Heart right ventricle (tissue), 16 donors: ENCODE measurements at regions not wholly inside any gene's neighbourhood (a gene's known extent, or its start where the extent isn't known, plus 50 kb on each side); places are given as distances from the start of the nearest gene placed in this dataset.
"Not testable (repeated sequence)": the region's sequence is repeated elsewhere in the genome, so short reads cannot be mapped to it uniquely, and the experiment has no call there.

ENCODE experiments used
- ATAC-seq, 8 donors: fragments of 200-7000 bp; cut with Tn5 transposase; one replicate each; pipeline ENCODE4 v1.9.1; 2020; ENCODE audit warnings: mild to moderate bottlenecking in 8 of 8, moderate library complexity in 8 of 8, moderate number of reproducible peaks in 1 of 8
- DNase-seq, 2 donors: peaks; one replicate each; pipeline ENCODE4 v3.0.0-alpha.2; 2020
- H3K27ac ChIP-seq, 10 donors: fragments of 200-600 bp; sonication (generic) in 2 of 10; one replicate each; pipeline versions ENCODE4 v1.5.0 to v1.8.0; 2020 to 2022; ENCODE audit warnings: mild to moderate bottlenecking in 3 of 10
- H3K27me3 ChIP-seq, 7 donors: fragments of 200-600 bp; one replicate each; pipeline ENCODE4 v1.8.0; 2021 to 2022; ENCODE audit warnings: mild to moderate bottlenecking in 2 of 7
- H3K36me3 ChIP-seq, 9 donors: fragments of 200-600 bp; sonication (generic) in 1 of 9; one replicate each; pipeline versions ENCODE4 v1.5.0 to v1.8.0; 2020 to 2022; ENCODE audit warnings: mild to moderate bottlenecking in 2 of 9
- H3K4me1 ChIP-seq, 9 donors: fragments of 200-600 bp; sonication (generic) in 1 of 9; one replicate each; pipeline versions ENCODE4 v1.5.0 to v1.8.0; 2020 to 2022; ENCODE audit warnings: mild to moderate bottlenecking in 4 of 9
- H3K4me3 ChIP-seq, 10 donors: fragments of 200-600 bp; sonication (generic) in 2 of 10; one replicate each; pipeline versions ENCODE4 v1.5.0 to v1.8.0; 2020 to 2022; ENCODE audit warnings: mild to moderate bottlenecking in 7 of 10, moderate library complexity in 2 of 10
- H3K9me3 ChIP-seq, 11 donors: fragments of 200-600 bp in 10 of 11; sonication (generic) in 2 of 11; one replicate each; pipeline versions ENCODE4 v1.5.0 to v1.8.0; 2013 to 2022; ENCODE audit warnings: mild to moderate bottlenecking in 2 of 11, control low read depth in 1 of 11, moderate library complexity in 1 of 11
- CTCF ChIP-seq, 9 donors: fragments of 200-600 bp; sonication (generic) in 2 of 9; IDR thresholded peaks; one replicate each; pipeline versions ENCODE4 v1.5.0 to v1.8.0; 2021 to 2022; ENCODE audit warnings: antibody characterized with exemption in 9 of 9, mild to moderate bottlenecking in 5 of 9, moderate library complexity in 1 of 9
- WGBS, 2 donors: extraction: QIAGEN DNeasy Blood & Tissue Kit; methylation state at CpG; one replicate each; pipeline ENCODE4 v1.1.7; 2013; ENCODE audit warnings: inconsistent platforms in 1 of 2; 5-methylcytosine and 5-hydroxymethylcytosine counted together
- intact Hi-C, 10 donors: fragments of 100-400 bp; cut with DNase I; formaldehyde crosslinking; loops; one replicate each; pipeline versions ENCODE4 v1.11.1 to v1.14.2; 2022
- donor health status: Arrhythmogenic right ventricular cardiomyopathy.
- donor health status: ischemic (EF 13 %, LVEDD 7.1; RV severe dilation, severe dysfunction).
- donor health status: healthy with polysubstance abuse.
- donor health status: DM: no; HTN: yes; CAD: no.
- donor health status: DM: no; HTN: no; CAD: no.
- donor health status: ischemic (EF 25% LVEDD 6.9; RV normal size, moderate dysfunction).
- donor health status: ischemic (EF 25% LVEDD 5.7; RV mildly dilated, moderate dysfunction).
- donor health status: healthy.
- donor health status: DM: yes; HTN: yes; CAD: no.
- donor health status: Ischemic cardiomyopathy.
- donor health status: ischemic (EF 35%, LVEDD 5.7; RV mildly dilated, moderate dysfunction).
- donor health status: nonischemic (EF 11% LVEDD 7.7; RV severe dilation, severe dysfunction).
- donor health status: DM: yes; HTN: yes; CAD: no.
- donor health status: PGD.
- donor health status: ischemic (EF 29% LVEDD 5.4; RV normal size, mild dysfunction).
- donor health status: nonischemic (EF 23%, LVEDD 6.1; RV moderate dilation, normal function).

- Histone ChIP-seq H3K4me1 (no peaks in the 10 kb centered on the region), H3K27me3 (no peaks in the 10 kb centered on the region), H3K36me3 (no peaks in the 10 kb centered on the region), H3K4me3 (no peak overlapping the region), H3K9me3 (no peaks in the 10 kb centered on the region), H3K27ac (no peak overlapping the region)
- no peak for ATAC-seq
- WGBS, 2 donors: 68% methylated on average over 3 of the region's 3 CpGs
- intact Hi-C loops: no loop called here
- no peak for DNase-seq
- TF ChIP-seq CTCF (IDR thresholded peaks at IDR 0.05): no peak
These were observed 248.4 kb upstream of the MEIS1 start for GRCh38 chr2:66186537-66186936.

GRCh38 chr2:66185497-66186054 is 249.3 kb upstream of the MEIS1 start:
- Histone ChIP-seq H3K4me3 (no peak overlapping the region), H3K27me3 (no peaks in the 10 kb centered on the region), H3K9me3 (no peaks in the 10 kb centered on the region), H3K27ac (no peak overlapping the region), H3K4me1 (no peaks in the 10 kb centered on the region), H3K36me3 (no peaks in the 10 kb centered on the region)
- no peak for TF ChIP-seq CTCF (IDR thresholded peaks at IDR 0.05)
- DNase-seq (no peak), ATAC-seq (no peak)
- WGBS, 2 donors: 87 to 89% methylated on average over 11 of the region's 11 CpGs
- intact Hi-C loops: no loop called here

- H3K27me3 ChIP-seq, ATAC-seq, H3K36me3 ChIP-seq, H3K27ac ChIP-seq, H3K4me1 ChIP-seq, DNase-seq, intact Hi-C loops, H3K9me3 ChIP-seq, H3K4me3 ChIP-seq: not testable (repeated sequence)
- WGBS, 2 donors: 86 to 89% methylated on average over 26 of the region's 26 CpGs
These were observed 257.7 kb upstream of the MEIS1 start for GRCh38 chr2:66177128-66177796.

GRCh38 chr2:66174491-66174890 is 260.4 kb upstream of the MEIS1 start:
- 84 to 88% methylated on average over 5 of the region's 5 CpGs for WGBS, 2 donors
- no peak for TF ChIP-seq CTCF (IDR thresholded peaks at IDR 0.05)
- intact Hi-C loops: no loop called here
- Histone ChIP-seq H3K4me3 (no peak overlapping the region), H3K27me3 (no peaks in the 10 kb centered on the region), H3K27ac (no peak overlapping the region), H3K9me3 (no peaks in the 10 kb centered on the region), H3K4me1 (no peaks in the 10 kb centered on the region), H3K36me3 (no peaks in the 10 kb centered on the region)
- ATAC-seq (no peak), DNase-seq (no peak)

- H3K27ac ChIP-seq: no peak overlapping the region
- no peak for ATAC-seq
- no peaks in the 10 kb centered on the region for H3K4me1 ChIP-seq
- no peaks in the 10 kb centered on the region for H3K9me3 ChIP-seq
- no peaks in the 10 kb centered on the region for H3K36me3 ChIP-seq
- intact Hi-C loops: no loop called here
- no peak for TF ChIP-seq CTCF (IDR thresholded peaks at IDR 0.05)
- WGBS, 2 donors: 83 to 85% methylated on average over 1 of the region's 1 CpG
- no peak for DNase-seq
- no peak overlapping the region for H3K4me3 ChIP-seq
- H3K27me3 ChIP-seq: no peaks in the 10 kb centered on the region
These were observed 261.3 kb upstream of the MEIS1 start for GRCh38 chr2:66173645-66174044.
